ENCODE measurements at regions not wholly inside any gene's neighbourhood (a gene's known extent, or its start where the extent isn't known, plus 50 kb on each side); places are given as distances from the start of the nearest gene placed in this dataset.
"Not testable (repeated sequence)": the region's sequence is repeated elsewhere in the genome, so short reads cannot be mapped to it uniquely, and the experiment has no call there.

DNA sequence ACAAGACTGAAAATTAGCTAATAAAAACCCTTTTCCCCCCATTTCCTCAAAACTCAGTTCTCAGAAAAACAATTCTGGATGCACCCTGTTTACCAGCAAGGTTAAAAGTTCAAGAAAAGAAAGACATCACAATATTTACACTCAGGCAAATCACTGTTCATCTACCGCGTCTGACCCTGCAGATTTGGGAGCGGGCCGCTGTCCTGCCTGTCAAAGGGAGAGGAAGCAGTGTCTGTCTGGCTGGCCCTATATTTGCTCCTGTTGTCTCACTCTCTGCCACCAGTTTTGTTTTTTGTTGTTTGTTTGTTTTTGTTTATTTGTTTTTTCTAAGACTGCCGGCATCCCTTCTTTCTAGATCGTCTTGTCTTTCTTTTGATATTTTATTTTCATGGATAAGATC is 299.4 kb downstream of the BCL2L11 start:
- H4K20me1 ChIP-seq (ENCODE audit: insufficient read depth); ATAC-seq; H3K36me3 ChIP-seq (ENCODE audit: control insufficient read depth in 1 of 2, insufficient read depth in 2 of 2, low read length in 2 of 2); POLR2A ChIA-PET; H3K9me2 ChIP-seq (ENCODE audit: insufficient read depth); DNase-seq (ENCODE audit: low read depth, low spot score); H2AFZ ChIP-seq (ENCODE audit: low read depth, low read length, poor library complexity, severe bottlenecking); BruUV-seq (replicated peaks); H3K4me1 ChIP-seq (ENCODE audit: control insufficient read depth in 1 of 2, insufficient read depth in 2 of 2, low read length in 2 of 2); H3K4me3 ChIP-seq (replicated peaks in 1 of 2; ENCODE audit: low read depth in 1 of 2, low read length in 2 of 2); H3K9ac ChIP-seq (ENCODE audit: low read length); H3K4me2 ChIP-seq (ENCODE audit: low read length); H3K27me3 ChIP-seq (ENCODE audit: insufficient read depth, low read length); RAD21 ChIA-PET (ENCODE audit: low non-redundant PET in 1 of 2, low total read pairs in 2 of 2, uncharacterized antibody in 2 of 2, unreplicated experiment in 2 of 2); CTCF ChIA-PET; H3K27ac ChIP-seq (ENCODE audit: low read depth, low read length); H3K9me3 ChIP-seq (ENCODE audit: control insufficient read depth in 1 of 2, insufficient read depth in 1 of 2, low read depth in 1 of 2, low read length in 2 of 2); intact Hi-C loops (cut with micrococcal nuclease): not testable (repeated sequence)
- H3K79me2 ChIP-seq (ENCODE audit: insufficient read depth, low read length) = peaks cover 13% of the 10 kb centered on the region; the same call in 1 of the 2 replicates

DNA sequence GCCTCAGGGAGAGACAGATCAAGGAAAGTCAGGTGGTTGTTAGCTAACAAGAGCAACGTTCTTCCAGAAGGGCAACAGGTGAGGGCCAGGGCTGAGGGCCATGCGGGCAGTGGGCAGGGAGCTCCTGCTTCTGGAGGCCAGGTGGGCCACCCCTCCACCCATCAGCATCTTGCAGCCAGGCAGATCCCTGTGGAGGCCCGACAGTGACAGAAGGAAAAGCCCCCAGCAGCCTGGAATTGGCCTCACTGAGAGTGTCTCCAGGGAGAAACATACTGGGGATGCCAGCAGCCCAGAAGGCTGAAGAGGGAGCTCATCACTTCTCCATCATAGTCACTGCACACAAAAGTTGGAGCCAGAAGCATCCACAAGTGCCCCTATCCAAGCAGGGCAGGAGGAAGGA is 300.1 kb downstream of the BCL2L11 start:
- POLR2A ChIA-PET; CTCF ChIA-PET; BruUV-seq (replicated peaks): not testable (repeated sequence)

DNA sequence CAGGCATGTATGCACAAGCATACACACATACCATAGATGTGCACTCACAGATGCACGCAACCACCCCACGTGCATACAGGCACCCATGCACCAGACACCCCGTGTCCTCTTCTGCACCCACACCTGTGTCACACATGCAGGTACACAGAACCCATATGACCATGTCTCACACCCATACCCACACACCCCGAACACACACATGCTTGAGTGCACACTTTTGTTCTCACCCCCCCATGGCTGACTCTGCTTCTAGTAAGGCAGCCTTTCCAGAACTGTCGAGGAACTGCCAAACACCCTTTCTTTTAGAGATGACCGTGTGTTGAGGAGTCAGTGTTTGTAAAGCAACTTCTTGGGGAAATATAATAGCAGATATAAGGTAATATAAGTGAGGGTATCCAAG is 301.2 kb downstream of the BCL2L11 start:
- H3K27ac ChIP-seq (ENCODE audit: low read depth, low read length); POLR2A ChIA-PET; BruUV-seq (replicated peaks); H3K9me2 ChIP-seq (ENCODE audit: insufficient read depth); H3K9me3 ChIP-seq (ENCODE audit: control insufficient read depth in 1 of 2, insufficient read depth in 1 of 2, low read depth in 1 of 2, low read length in 2 of 2); CTCF ChIA-PET; H3K4me2 ChIP-seq (ENCODE audit: low read length); H2AFZ ChIP-seq (ENCODE audit: low read depth, low read length, poor library complexity, severe bottlenecking); intact Hi-C loops (cut with micrococcal nuclease); H3K9ac ChIP-seq (ENCODE audit: low read length); RAD21 ChIA-PET (ENCODE audit: low non-redundant PET in 1 of 2, low total read pairs in 2 of 2, uncharacterized antibody in 2 of 2, unreplicated experiment in 2 of 2); ATAC-seq; H3K4me3 ChIP-seq (replicated peaks in 1 of 2; ENCODE audit: low read depth in 1 of 2, low read length in 2 of 2); H3K36me3 ChIP-seq (ENCODE audit: control insufficient read depth in 1 of 2, insufficient read depth in 2 of 2, low read length in 2 of 2); H3K4me1 ChIP-seq (ENCODE audit: control insufficient read depth in 1 of 2, insufficient read depth in 2 of 2, low read length in 2 of 2); H4K20me1 ChIP-seq (ENCODE audit: insufficient read depth); DNase-seq (ENCODE audit: low read depth, low spot score); H3K27me3 ChIP-seq (ENCODE audit: insufficient read depth, low read length): not testable (repeated sequence)
- H3K79me2 ChIP-seq (ENCODE audit: insufficient read depth, low read length) = peaks cover 13% of the 10 kb centered on the region; the same call in 1 of the 2 replicates

More for the DNA sequence above, 300.1 kb downstream of the BCL2L11 start:
- H3K4me3 ChIP-seq (replicated peaks in 1 of 2; ENCODE audit: low read depth in 1 of 2, low read length in 2 of 2); ATAC-seq; H3K4me2 ChIP-seq (ENCODE audit: low read length); H3K9me3 ChIP-seq (ENCODE audit: control insufficient read depth in 1 of 2, insufficient read depth in 1 of 2, low read depth in 1 of 2, low read length in 2 of 2); H3K9me2 ChIP-seq (ENCODE audit: insufficient read depth); H3K27ac ChIP-seq (ENCODE audit: low read depth, low read length); H3K9ac ChIP-seq (ENCODE audit: low read length); H4K20me1 ChIP-seq (ENCODE audit: insufficient read depth); intact Hi-C loops (cut with micrococcal nuclease); RAD21 ChIA-PET (ENCODE audit: low non-redundant PET in 1 of 2, low total read pairs in 2 of 2, uncharacterized antibody in 2 of 2, unreplicated experiment in 2 of 2); H3K4me1 ChIP-seq (ENCODE audit: control insufficient read depth in 1 of 2, insufficient read depth in 2 of 2, low read length in 2 of 2); H2AFZ ChIP-seq (ENCODE audit: low read depth, low read length, poor library complexity, severe bottlenecking); H3K36me3 ChIP-seq (ENCODE audit: control insufficient read depth in 1 of 2, insufficient read depth in 2 of 2, low read length in 2 of 2); DNase-seq (ENCODE audit: low read depth, low spot score); H3K27me3 ChIP-seq (ENCODE audit: insufficient read depth, low read length): not testable (repeated sequence)
- H3K79me2 ChIP-seq (ENCODE audit: insufficient read depth, low read length) = peaks cover 13% of the 10 kb centered on the region; the same call in 1 of the 2 replicates

DNA sequence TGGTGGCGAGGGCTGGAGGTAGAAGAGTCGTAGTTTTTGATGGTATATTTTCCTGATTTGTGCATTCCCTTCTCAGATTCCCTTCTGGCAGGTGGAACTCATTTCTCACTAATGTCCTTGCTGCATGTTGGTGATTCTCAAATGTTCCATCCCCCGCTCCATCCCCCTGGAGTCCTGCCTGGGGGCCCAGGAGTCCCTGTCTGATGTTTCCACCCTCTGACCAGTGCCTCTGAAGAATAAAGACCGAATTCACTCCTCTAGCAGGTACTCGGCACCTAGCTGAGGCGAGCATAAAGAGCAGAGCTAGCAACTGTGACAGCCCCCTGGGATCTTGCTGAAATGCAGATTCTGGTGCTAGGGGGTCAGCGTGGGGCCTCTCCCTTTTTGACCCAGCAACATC is 301.8 kb downstream of the BCL2L11 start:
- H3K9me2 ChIP-seq (ENCODE audit: insufficient read depth); H3K27me3 ChIP-seq (ENCODE audit: insufficient read depth, low read length); CTCF ChIA-PET; ATAC-seq; H3K9ac ChIP-seq (ENCODE audit: low read length); H4K20me1 ChIP-seq (ENCODE audit: insufficient read depth); RAD21 ChIA-PET (ENCODE audit: low non-redundant PET in 1 of 2, low total read pairs in 2 of 2, uncharacterized antibody in 2 of 2, unreplicated experiment in 2 of 2); POLR2A ChIA-PET; intact Hi-C loops (cut with micrococcal nuclease); H3K9me3 ChIP-seq (ENCODE audit: control insufficient read depth in 1 of 2, insufficient read depth in 1 of 2, low read depth in 1 of 2, low read length in 2 of 2); H3K4me2 ChIP-seq (ENCODE audit: low read length); H3K27ac ChIP-seq (ENCODE audit: low read depth, low read length); H3K4me1 ChIP-seq (ENCODE audit: control insufficient read depth in 1 of 2, insufficient read depth in 2 of 2, low read length in 2 of 2); H2AFZ ChIP-seq (ENCODE audit: low read depth, low read length, poor library complexity, severe bottlenecking); DNase-seq (ENCODE audit: low read depth, low spot score); BruUV-seq (replicated peaks); H3K36me3 ChIP-seq (ENCODE audit: control insufficient read depth in 1 of 2, insufficient read depth in 2 of 2, low read length in 2 of 2); H3K4me3 ChIP-seq (replicated peaks in 1 of 2; ENCODE audit: low read depth in 1 of 2, low read length in 2 of 2): not testable (repeated sequence)
- peaks cover 15% of the 10 kb centered on the region; the same call in 1 of the 2 replicates for H3K79me2 ChIP-seq (ENCODE audit: insufficient read depth, low read length)

DNA sequence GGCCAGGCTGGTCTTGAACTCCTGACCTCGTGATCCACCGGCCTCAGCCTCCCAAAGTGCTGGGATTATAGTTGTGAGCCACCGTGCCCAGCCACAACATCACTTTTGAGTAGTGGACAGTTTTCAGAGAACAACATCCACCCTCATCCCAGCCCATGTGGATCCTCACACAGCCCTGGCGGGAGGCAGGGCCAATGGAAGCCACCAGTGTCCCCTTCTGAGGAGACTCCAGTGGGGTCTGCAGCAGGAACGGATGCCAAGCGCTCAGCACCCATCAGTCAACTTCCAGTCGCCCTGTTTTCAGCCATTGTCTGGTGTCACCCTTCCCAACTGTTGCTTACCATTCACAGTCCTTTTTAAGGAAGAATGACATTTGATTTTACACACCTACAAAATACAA is 302.5 kb downstream of the BCL2L11 start:
- ATAC-seq; CTCF ChIA-PET; H2AFZ ChIP-seq (ENCODE audit: low read depth, low read length, poor library complexity, severe bottlenecking); H3K36me3 ChIP-seq (ENCODE audit: control insufficient read depth in 1 of 2, insufficient read depth in 2 of 2, low read length in 2 of 2); H3K4me2 ChIP-seq (ENCODE audit: low read length); H3K4me1 ChIP-seq (ENCODE audit: control insufficient read depth in 1 of 2, insufficient read depth in 2 of 2, low read length in 2 of 2); H3K9me2 ChIP-seq (ENCODE audit: insufficient read depth); H4K20me1 ChIP-seq (ENCODE audit: insufficient read depth); H3K9me3 ChIP-seq (ENCODE audit: control insufficient read depth in 1 of 2, insufficient read depth in 1 of 2, low read depth in 1 of 2, low read length in 2 of 2); DNase-seq (ENCODE audit: low read depth, low spot score); intact Hi-C loops (cut with micrococcal nuclease); H3K27me3 ChIP-seq (ENCODE audit: insufficient read depth, low read length); POLR2A ChIA-PET; H3K27ac ChIP-seq (ENCODE audit: low read depth, low read length); H3K9ac ChIP-seq (ENCODE audit: low read length); BruUV-seq (replicated peaks); RAD21 ChIA-PET (ENCODE audit: low non-redundant PET in 1 of 2, low total read pairs in 2 of 2, uncharacterized antibody in 2 of 2, unreplicated experiment in 2 of 2); H3K4me3 ChIP-seq (replicated peaks in 1 of 2; ENCODE audit: low read depth in 1 of 2, low read length in 2 of 2): not testable (repeated sequence)
- H3K79me2 ChIP-seq (ENCODE audit: insufficient read depth, low read length) = peaks cover 12% of the 10 kb centered on the region; the same call in 1 of the 2 replicates

Data from HCT116 (cell line).